HEK293 (cell line): ENCODE measurements at regions not wholly inside any gene's neighbourhood (a gene's known extent, or its start where the extent isn't known, plus 50 kb on each side); places are given as distances from the start of the nearest gene placed in this dataset.

Experiments
- CTCF ChIP-seq: fragments of 450-650 bp; formaldehyde crosslinking; IDR thresholded peaks from 2 replicates; pipeline ENCODE4 v1.5.1; 2016; ENCODE audit warnings: missing biosample characterization, missing genetic modification characterization
- MYNN ChIP-seq: fragments of 450-650 bp; formaldehyde crosslinking; IDR thresholded peaks from 2 replicates; pipeline ENCODE4 v1.5.1; 2016; ENCODE audit warnings: missing biosample characterization, missing genetic modification characterization, borderline replicate concordance
- SCRT2 ChIP-seq: fragments of 450-650 bp; formaldehyde crosslinking; IDR thresholded peaks from 2 replicates; pipeline ENCODE4 v1.5.1; 2016; ENCODE audit warnings: missing biosample characterization, missing genetic modification characterization
- SETDB1 ChIP-seq: IDR thresholded peaks from one replicate; pipeline ENCODE4 v1.6.1; 2017; ENCODE audit warnings: mild to moderate bottlenecking, low read length, moderate library complexity, mixed read lengths; ENCODE audit not compliant: insufficient read length
- ZNF140 ChIP-seq: fragments of 450-650 bp; formaldehyde crosslinking; IDR thresholded peaks from 2 replicates; pipeline ENCODE4 v1.5.1; 2016; ENCODE audit warnings: missing biosample characterization, missing genetic modification characterization
- ZNF350 ChIP-seq: fragments of 450-650 bp; formaldehyde crosslinking; IDR thresholded peaks from 2 replicates; pipeline ENCODE4 v1.5.0; 2017; ENCODE audit warnings: missing biosample characterization, mild to moderate bottlenecking, missing genetic modification characterization
- ZNF391 ChIP-seq: fragments of 450-650 bp; formaldehyde crosslinking; IDR thresholded peaks from 2 replicates; pipeline ENCODE4 v1.5.1; 2016; ENCODE audit warnings: low read depth, missing biosample characterization, missing genetic modification characterization, borderline replicate concordance
- ZNF549 ChIP-seq: fragments of 450-650 bp; IDR thresholded peaks from 2 replicates; pipeline ENCODE4 v1.5.1; 2018; ENCODE audit warnings: missing biosample characterization, missing genetic modification characterization, mild to moderate bottlenecking, inconsistent platforms, moderate library complexity
- ZNF654 ChIP-seq: fragments of 450-650 bp; formaldehyde crosslinking; IDR thresholded peaks from 2 replicates; pipeline ENCODE4 v1.5.1; 2016; ENCODE audit warnings: low read depth, missing biosample characterization, missing genetic modification characterization
- ZSCAN4 ChIP-seq: fragments of 450-650 bp; formaldehyde crosslinking; IDR thresholded peaks from 2 replicates; pipeline ENCODE4 v1.5.1; 2017; ENCODE audit warnings: missing biosample characterization, missing genetic modification characterization

GRCh38 chr10:20986049-20986448 is 88.9 kb upstream of the NEBL start:
- TF ChIP-seq ZNF549 (tag by site-specific recombination) (no peak), SETDB1 (no peak), CTCF (no peak), SCRT2 (tag by site-specific recombination) (no peak), ZSCAN4 (tag by site-specific recombination) (no peak), MYNN (tag by site-specific recombination) (no peak), ZNF391 (tag by site-specific recombination) (no peak), ZNF140 (tag by site-specific recombination) (no peak), ZNF654 (tag by site-specific recombination) (no peak), ZNF350 (tag by site-specific recombination) (no peak)
